Activated CD8-positive, alpha-beta memory T cell treated with anti-CD3 and anti-CD28 coated beads, Interleukin-2, amount 50 U/mL, for 24 hours (primary cell): ENCODE measurements at regions not wholly inside any gene's neighbourhood (a gene's known extent, or its start where the extent isn't known, plus 50 kb on each side); places are given as distances from the start of the nearest gene placed in this dataset.

Experiments used
- DNase-seq: peaks from one replicate; pipeline ENCODE4 v3.0.0-alpha.2; 2020; ENCODE audit errors: extremely low read depth

DNA sequence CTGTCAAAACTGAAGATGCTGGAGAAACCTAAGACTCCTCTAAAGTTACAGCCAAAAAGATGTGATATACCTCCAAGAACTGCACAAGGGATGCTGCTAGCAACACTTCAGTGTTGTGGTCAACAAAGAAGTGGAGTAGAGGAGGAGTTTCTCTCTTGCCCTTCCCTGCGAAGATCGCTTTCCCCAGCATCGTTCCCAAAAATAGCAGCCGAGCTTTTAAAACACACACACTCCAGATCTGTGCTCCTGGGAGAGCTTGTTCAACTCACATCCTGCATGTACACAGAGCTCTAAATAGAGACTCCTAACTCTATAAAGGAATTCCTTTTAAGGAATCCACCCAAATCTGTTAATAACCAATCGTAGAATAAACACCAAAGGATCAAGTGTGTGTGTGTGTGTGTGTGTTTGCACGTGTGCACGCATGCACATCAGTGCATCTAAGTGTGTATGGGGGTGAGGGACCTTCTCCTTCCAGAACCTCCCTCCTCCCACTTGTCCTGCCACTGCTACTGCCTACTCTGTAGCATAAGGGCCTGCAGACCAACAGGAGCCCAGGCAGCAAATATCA, 58.5 kb downstream of the PSMG1 start:
- DNase-seq, result no peak

DNA sequence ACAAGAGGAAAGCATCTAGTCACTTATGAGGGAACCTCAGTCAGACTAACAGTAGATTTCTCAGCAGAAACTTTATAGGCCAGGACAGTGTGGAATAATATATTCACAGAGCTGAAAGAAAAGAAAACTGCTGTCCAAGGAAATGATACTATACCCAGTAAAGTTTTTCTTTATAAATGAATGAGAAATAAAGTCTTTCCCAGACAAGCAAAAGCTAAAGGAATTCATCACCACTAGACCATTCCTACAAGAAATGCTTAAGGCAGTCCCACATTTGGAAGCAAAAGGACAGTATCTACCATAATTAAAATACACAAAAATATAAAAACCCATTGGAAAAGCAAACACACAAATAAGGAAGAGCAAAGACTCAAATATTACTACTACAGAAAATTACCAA, 59.9 kb downstream of the PSMG1 start:
- no peak for DNase-seq

DNA sequence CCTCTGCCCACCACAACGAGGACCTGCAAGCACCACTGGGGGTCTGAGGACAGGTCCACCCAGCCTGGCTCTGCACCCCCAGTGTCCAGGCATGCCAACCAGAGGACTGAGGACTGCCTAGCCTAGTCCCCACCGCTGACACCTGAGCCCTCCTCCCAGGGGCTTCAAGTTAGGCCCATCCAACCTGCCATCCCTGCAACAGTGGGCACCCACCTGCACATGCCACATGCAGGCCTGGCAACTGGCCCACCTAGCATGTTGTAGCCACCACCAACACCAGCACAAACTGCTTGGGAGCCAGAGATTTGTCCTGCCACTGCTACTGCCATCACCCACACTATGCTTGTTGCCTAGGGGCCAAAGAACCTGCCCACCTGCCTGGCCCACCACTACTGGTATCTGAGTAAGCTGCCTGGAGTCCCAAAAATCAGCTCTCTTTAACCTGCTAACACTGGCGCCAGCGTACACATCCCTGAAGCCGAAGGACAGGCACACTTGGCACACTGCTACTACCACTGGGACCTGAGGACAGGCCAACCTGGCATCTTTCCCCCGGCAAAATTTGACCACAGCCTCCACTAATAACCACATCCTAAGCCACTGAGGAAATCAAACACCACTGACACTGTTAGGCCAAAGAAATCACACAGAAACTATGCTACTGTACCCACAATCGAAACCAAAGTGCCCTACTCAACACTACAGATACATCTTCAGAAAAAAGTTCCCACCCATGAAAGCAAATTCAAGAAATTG, 61.5 kb downstream of the PSMG1 start:
- no peak for DNase-seq

DNA sequence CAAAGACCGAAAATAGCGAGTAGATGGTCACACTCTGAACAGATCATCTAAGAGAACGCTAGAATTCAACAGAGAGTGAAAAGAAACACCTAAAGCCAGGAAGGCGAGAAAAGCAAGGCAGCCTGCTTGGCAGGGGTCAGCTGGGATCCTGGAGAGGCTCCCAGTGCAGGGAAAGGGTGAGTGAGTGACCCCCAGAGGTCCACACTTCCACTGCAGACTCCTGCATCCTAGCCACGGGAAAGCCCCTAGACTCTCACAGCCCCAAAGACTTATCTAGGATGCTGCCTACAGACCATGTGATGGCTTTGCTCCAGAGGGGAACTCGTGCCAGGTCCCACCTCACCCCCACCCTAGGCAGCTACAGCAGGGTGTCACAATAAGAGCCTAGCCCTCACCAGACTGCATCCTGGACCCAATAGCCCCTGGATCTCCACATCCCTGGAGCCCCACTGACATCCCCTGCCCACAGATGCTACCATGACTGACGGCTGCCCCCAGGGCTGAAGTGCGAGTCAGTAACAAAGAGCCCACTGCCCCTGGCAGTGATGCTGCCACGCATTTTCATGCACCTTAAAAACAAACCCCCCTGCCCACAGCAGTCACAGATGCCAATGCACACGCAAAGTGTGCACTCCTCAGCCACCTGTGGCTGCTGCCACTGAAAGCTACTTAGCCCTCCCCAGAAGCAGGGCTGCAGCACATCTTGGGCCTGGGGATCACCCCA, 62.2 kb downstream of the PSMG1 start:
- no peak for DNase-seq

DNA sequence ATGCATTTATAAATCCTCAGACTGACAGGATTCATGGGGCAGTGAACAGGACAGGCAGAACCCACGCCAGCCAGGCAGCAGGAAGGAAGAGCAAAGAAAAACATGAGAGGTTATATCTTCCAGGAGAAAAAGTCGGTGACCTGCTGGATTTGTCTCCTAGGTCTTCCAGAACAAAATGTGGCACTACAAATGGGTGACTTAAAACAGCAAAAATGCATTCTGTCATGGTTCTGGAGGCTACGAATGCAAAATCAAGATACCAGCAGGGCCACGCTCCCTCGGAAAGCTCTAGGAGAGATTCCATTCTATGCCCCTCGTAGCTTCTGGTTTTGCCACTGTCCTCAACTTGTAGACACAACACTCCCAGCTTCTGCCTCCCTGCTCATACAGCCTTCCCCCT, 63.4 kb downstream of the PSMG1 start:
- no peak for DNase-seq

DNA sequence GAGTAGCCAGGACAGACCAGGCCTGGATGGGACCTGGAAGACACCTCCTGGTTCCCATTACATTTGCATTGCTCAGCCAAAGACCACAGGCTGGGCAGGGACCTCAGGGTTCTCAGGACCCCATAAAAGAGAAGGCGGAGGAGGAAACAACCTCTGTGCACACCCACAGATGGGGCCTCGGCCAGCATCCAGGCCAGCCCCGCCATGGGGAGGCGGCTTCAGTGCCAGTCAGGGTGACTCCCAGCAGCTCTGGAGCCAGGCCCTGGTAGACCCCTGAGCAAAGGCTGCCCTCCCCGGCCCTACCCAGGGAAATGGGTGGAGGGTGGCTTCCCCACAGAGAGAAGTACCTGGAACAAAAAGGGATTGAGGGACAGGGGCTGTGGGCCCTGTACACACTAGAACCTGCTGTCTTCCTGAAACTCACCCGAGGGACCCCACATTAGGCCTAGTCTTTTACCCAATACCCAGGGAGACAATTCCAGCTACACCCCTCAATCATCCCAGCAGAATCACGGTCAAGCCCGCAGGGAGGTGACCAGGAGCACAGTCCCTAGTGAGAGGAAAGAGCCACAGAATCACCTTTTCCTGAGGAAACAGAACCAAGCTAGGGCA, 64.5 kb downstream of the PSMG1 start:
- no peak for DNase-seq

DNA sequence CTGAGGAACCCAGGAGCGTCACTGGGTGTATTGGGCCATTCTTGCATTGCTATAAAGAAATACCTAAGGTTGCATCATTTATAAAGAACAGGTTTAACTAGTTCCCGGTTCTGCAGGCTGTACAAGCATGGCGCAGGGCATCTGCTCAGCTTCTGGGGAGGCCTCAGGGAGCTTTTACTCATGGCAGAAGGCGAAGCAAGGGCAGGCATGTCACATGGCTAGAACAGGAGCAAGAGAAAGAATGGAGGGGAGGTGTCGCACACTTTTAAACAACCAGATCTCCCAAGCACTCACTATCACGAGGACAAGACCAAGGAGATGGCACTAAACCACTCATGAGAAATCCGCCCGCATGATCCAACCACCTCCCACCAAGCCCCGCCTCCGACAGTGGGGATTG, 65.2 kb downstream of the PSMG1 start:
- DNase-seq, result no peak

DNA sequence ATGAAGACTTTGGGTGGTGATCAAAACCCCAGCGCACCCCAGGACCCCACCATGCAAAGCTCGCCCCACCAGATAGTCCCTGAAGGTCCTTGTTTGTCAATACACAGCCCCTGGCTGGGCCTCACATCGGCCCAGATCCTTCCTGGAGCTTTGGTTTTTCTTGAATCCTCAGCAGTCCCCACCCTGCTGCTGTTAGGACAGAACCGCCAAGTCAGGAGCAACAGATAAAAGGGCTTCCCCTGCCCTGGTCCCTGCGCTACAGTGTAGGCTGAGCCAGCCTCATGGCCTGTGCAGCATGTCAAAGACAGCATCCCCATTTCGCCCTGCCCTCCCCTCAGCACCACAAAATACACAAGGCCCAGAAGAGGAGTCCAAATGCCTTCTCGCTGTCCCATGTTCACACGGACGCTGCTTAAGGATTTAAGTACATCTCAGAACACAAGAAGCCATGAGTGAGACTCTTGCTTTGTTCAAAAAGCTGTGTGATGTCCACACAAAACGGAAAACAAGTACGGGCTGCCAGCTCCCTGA, 65.7 kb downstream of the PSMG1 start:
- no peak for DNase-seq

DNA sequence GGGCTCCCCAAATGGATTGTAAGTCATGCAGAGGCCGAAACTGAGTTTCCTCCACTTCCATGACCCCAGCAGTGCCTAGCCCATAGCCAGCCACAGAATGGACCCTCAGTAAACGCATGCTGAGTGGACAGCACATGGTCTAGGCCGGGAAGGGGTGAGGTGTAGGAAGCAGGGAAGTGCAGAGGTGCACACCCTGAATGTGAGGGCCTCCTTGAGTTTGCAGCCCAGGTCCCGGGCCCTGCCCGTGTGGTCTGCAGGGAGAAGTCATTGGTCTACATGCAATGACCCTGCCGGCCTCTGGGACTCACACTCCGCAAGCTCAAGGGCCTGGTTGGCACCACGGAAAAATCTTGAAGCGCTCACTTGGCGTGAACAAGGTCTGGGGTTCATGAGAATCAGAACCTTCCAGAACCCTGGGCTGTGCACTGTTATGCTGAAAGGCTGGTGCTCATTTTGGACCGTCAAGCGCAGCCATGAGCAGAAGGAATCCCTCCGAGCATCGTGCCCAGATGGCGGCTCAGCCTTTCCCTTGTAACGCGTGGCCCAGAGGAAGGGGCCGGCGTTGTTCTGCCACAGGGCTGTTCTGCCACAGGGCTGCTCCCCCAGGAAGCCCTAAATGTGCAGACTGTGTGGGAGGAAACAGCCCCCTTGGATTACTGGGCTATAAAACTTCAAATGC, 66.4 kb downstream of the PSMG1 start:
- no peak for DNase-seq

DNA sequence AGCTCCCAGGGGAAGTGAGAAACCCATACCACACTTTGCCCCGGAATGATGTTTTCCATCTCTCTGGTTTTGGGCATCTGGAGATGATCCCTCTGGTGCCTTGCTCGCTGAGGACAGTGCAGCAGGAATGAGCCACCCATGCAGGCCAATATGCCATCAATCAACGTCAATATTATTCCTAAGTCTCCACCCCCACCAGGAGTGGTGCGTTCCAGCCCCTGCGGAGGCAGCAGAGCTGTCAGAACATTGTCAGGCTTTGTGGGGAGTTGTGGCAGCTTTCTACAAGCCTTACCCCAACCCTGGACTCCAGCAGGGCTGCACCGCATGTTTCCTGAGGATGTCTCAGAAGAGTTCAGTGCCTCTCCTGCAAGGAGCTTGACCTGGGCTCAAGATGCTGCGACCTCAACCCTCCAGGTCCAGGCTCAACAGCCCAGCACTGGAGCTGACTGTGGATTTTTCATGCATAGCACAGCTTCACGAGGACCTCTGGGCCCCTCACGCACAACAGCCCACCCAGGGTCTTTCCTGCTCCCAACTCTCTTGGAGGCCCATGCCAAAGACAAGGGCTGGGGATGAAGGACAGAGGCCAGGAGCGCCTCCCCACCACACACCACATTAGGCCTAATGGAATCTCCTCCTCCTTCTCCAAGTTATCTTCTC, 67.5 kb downstream of the PSMG1 start:
- DNase-seq, result no peak

DNA sequence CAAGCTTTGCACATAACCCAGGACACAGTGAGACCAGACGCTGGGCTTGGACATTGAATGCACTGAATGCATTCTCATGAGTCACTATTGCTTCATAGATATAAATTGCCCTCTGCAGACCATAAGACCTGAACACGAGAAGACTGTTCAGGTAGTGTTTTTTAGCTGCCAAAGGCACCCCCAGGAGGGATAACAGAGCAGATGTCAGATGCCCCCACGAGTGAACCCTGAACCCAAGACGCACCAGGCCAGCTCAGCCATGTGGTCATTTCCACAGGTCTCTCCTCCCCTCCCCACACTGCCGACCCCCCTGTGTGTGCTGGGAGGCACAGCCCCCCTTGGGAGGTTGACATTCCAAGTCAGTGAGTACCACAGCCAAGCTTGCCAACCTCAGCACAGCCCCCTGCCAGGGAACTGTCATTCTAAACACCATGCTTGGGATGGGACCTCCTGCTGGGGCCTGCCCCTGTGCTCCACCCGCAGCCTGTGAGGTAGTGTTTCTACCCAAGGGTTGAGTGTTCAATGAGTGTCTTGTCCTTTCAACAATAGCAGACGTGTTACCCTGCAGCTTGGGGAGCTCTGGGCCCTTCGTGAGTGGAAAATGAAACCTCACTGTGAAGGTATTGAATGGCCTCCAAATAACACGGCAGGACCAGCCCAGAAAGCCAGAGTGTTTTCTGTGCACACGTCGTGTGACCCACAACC, 68.2 kb downstream of the PSMG1 start:
- no peak for DNase-seq

DNA sequence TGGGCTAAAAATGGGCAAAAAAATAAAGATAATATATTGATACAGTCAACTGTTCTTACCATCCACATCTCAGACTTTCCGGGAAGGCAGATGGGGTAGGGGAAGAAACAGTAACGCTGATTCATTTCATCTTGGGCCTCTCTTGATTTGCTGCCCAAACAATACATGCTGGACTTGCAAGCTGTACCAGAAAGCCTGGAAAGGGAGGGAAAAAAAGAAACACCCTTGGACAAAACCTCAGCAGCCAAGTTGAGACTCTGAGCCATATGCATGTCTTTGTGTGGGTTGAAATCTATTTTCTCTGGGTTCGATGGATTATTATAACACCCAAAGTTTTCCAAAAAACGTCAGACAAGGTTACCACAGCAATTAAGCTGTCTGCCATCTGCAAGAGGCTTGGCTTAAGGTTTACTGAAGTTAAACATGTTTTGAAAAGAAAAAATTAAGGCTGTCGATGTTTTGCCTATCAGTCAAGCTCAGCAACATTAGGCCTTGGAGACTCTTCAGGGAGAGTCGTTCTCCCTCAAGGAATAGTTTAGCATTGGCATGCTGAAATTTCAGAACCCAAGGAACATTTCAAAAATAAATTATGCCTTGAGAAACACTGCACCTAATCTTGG, 71.2 kb downstream of the PSMG1 start:
- no peak for DNase-seq

DNA sequence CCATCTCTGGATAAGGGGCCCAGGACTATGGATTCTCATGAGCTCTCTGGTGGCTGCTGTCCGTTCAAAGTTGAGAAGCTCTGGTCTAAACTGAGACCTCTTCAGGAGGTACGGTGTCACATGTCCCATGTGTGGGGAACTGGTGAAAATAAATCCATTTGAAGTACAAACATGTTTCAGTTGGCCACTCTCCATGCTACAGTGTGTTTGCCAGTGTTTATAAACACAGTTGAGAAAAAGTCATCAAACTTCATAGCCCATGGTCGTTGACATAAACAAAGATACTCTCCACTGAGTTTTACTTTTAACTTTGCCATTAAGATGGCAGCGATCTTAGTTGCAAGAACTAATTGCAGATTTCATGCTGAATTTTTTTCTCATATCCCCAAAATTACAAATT, 72.8 kb downstream of the PSMG1 start:
- no peak for DNase-seq

DNA sequence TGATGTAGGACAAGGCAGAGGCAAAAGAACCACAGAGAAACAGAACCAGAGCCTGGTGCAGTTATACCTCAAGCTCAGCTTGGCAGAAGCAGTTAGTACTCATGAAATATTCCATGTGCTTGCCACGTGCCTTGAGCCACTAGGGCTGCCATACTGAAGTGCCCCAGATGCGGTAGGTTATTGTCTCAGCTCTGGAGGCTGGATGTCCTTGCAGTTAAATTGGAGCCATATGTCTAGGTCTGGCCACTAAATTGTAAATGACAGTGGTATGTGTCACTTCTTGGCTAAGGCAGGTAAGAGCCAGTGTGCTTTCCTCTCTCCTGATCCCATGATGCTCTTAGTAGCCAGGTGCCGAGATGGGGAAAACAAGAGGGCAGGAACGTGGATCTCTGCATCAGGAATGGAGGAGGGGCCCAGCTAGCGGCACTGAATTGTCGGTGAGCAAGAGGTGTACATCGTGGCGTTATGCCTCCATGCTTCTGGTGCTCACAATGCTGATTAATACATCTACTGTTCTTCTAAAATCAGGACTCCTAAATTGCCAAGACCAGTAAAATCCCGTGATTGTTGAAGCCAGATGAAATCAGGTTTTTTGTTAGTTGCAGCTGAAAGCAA, 73.5 kb downstream of the PSMG1 start:
- no peak for DNase-seq

DNA sequence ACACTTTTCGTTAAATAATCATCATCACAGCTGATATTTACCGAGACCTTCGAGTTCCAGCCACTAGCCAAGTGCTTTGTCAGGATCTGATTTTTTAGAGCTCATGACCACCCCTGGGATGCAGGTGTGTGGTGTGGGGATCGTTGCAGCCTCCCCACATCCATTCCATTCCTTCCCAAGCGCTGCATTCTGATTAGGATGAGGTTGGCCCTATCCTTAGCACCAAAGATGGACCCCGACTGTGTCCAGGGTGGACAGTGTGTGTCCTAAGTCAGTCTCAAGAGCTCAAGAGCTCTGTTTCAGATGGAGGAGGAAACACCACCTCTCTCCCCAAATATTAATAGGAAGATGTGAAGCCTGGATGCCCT, 74.1 kb downstream of the PSMG1 start:
- no peak for DNase-seq

DNA sequence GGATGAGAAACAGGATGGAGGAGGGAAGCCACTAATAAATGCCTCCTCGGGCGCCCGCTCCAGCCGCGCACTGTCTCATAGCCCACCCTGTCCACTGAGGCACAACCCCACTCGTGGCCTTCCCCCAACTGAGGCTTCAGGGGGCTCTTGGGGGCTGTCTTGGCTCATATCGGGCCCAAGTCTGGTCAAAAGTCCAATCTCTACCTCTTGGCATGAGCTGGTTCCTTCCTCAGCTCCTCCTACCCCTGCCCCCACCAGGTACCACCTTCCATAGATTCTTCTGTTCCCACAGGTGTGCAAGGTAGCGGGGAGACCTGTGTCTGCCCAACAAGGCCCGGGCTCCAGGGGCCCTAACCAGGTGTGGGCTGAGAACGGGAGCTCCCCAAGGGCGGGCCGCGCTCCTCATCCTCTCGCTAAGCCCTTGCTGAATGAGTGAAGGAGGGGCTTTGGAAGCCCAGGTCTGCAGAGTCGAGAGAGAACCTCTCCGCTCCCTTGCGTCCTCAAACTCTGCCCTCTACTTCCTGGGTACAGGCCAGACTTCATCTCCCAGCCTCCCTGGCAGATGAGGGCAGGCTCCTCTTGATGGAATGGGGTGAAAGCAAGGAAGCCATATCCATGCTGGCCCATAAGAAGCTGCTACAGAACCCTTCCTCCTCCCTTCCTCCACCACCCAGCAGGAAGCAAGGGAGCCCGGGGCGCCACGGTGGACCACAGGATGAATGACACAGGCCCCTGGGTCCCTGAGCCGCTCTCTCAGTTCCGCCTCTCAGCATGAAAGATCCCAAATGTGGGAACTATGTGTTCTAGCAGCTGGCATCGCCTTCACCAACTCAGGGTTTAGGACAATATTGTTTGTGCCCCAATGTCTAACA, 74.7 kb downstream of the PSMG1 start:
- DNase-seq, result no peak

DNA sequence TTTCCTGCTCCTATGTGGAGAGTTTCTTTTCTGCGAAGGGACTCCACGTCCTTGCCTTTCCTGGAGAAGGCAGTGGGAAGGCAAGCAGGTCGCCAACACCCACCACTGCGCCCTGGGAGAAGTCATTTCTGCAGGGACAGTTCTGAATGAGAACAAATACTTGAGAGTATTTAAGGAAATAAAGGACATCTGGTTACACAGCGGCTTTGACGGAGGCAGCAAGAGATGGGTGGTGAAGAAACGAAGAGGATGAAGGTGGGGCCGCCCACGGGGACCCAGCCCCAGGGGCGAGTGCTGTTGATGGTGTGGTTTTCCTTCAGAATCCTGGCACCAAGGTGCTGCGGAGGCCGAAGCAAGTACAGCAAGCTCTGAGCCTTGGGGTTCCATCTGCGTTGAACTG, 75.5 kb downstream of the PSMG1 start:
- DNase-seq, result no peak

DNA sequence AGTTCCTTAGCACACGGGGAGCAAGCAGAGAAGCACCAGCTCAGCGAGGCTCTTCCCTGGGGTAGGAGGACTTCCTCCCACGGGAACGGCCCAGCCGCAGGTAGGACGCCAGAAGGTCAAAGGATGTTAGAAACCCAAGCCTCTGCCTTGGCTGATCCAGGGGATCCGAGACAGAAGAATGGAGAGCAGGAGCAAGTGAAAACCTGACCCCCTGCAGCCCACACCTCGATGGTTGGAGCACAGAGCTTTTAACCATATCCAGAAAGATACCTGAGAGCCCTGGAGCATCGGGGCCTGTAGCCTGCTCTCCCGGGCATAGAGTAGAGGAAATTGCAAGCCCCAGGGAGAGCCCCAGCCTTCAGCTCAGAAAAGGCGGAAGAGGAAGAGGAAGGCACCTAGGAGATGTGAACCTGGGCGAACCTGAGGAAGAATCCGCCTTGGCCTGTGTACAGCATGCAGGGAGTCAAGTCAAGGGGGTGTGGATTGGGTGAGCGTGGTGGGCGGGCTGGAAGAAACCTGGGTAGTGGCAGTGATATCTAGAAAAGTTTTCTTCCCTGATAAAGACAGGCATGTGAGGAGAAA, 76.3 kb downstream of the PSMG1 start:
- DNase-seq, result no peak

DNA sequence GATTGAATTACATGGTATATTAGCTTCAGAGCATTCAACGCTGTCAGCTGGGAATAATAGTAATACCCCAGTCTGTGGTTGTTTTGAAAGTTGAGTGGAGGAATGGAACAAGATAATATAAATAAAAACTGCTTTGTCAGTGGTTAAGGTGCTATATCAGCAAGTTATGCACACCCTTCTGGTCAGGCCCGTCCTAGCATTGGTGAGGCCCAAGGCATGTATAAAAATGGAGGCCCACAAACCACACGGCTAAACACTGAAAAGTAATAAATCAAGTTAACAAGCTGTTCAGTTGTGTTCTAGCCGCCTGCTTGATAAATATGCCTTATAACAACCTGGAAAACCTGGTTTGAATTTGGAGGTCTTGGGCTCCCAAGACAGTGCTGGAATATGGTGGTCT, 77.4 kb downstream of the PSMG1 start:
- no peak for DNase-seq
